A204.1 (cell line): ENCODE measurements at regions not wholly inside any gene's neighbourhood (a gene's known extent, or its start where the extent isn't known, plus 50 kb on each side); places are given as distances from the start of the nearest gene placed in this dataset.

Source experiments
- FAIRE-seq: peaks from 2 replicates; lab custom pipeline; 2012; peaks lifted over from hg19 to GRCh38; lab: Jason Lieb, UNC

GRCh38 chr10:118175148-118175547 lies 128.4 kb upstream of the RAB11FIP2 start:
- no peak for FAIRE-seq

- no peak for FAIRE-seq
These were observed 126.6 kb upstream of the RAB11FIP2 start for GRCh38 chr10:118173296-118173695.

- no peak for FAIRE-seq
These were observed 125.1 kb upstream of the RAB11FIP2 start for GRCh38 chr10:118171861-118172260.

GRCh38 chr10:118167056-118167700 lies 120.4 kb upstream of the RAB11FIP2 start:
- FAIRE-seq: no peak

- FAIRE-seq: no peak
These were observed 116.5 kb upstream of the RAB11FIP2 start for GRCh38 chr10:118163217-118163616.

GRCh38 chr10:118161461-118162246 lies 114.9 kb upstream of the RAB11FIP2 start:
- no peak for FAIRE-seq

GRCh38 chr10:118153287-118153686 lies 106.5 kb upstream of the RAB11FIP2 start:
- no peak for FAIRE-seq

GRCh38 chr10:118151461-118151860 lies 104.7 kb upstream of the RAB11FIP2 start:
- no peak for FAIRE-seq

GRCh38 chr10:118148247-118148646 lies 101.5 kb upstream of the RAB11FIP2 start:
- no peak for FAIRE-seq

- FAIRE-seq: no peak
These were observed 98.5 kb upstream of the RAB11FIP2 start for GRCh38 chr10:118145256-118145655.

GRCh38 chr10:118141471-118141870 lies 94.7 kb upstream of the RAB11FIP2 start:
- FAIRE-seq: no peak

GRCh38 chr10:118139321-118139720 lies 92.6 kb upstream of the RAB11FIP2 start:
- FAIRE-seq: no peak

- no peak for FAIRE-seq
These were observed 81.9 kb upstream of the RAB11FIP2 start for GRCh38 chr10:118128675-118129074.

- no peak for FAIRE-seq
These were observed 72.0 kb upstream of the RAB11FIP2 start for GRCh38 chr10:118118716-118119115.

GRCh38 chr10:118116715-118117449 lies 70.1 kb upstream of the RAB11FIP2 start:
- no peak for FAIRE-seq

GRCh38 chr10:118116362-118116714 lies 69.6 kb upstream of the RAB11FIP2 start:
- no peak for FAIRE-seq

GRCh38 chr10:118115701-118116100 lies 69.0 kb upstream of the RAB11FIP2 start:
- FAIRE-seq: no peak

GRCh38 chr10:118114992-118115391 lies 68.3 kb upstream of the RAB11FIP2 start:
- no peak for FAIRE-seq

- no peak for FAIRE-seq
These were observed 65.9 kb upstream of the RAB11FIP2 start for GRCh38 chr10:118112543-118113125.

GRCh38 chr10:118110750-118111149 lies 64.0 kb upstream of the RAB11FIP2 start:
- no peak for FAIRE-seq

- no peak for FAIRE-seq
These were observed 61.7 kb upstream of the RAB11FIP2 start for GRCh38 chr10:118108194-118109026.

- FAIRE-seq: no peak
These were observed 60.8 kb upstream of the RAB11FIP2 start for GRCh38 chr10:118107541-118107940.
